ENCODE measurements at regions not wholly inside any gene's neighbourhood (a gene's known extent, or its start where the extent isn't known, plus 50 kb on each side); places are given as distances from the start of the nearest gene placed in this dataset.

DNA sequence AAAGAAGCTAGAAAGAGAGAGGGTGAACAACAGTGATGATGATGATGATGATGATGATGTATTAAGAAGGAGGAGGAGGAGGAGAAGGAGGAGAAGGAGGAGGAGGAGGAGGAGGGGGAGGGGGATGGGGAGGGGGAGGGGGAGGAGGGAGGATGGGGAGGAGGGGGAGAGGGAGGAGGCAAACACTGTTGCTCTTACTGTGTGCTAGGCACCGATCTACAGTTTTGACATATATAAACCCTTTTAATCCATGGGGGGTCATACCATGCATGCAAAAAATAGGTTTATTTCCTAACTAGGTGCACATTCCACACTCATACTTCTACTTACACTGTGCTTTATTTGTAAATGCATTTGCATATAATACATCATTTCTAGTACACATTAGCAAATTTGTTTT lies 482.8 kb upstream of the FAM241A start:
- no peaks in the 10 kb centered on the region for H3K9me1 ChIP-seq (replicated peaks; ENCODE audit: control insufficient read depth, extremely low read depth, insufficient read depth, low read length)
- ChIA-PET POLR2A (no interaction called here), CTCF (interaction anchor here (1.2 kb wide), 1 partner anchor 192 kb away, joined by 3 read pairs; no protein-coding TSS in a partner anchor)
- dilution Hi-C loops (cut with MboI; ENCODE audit: extremely low pct_ligation_motif_present, low sequenced_read_pairs) = no loop called here
- H3K9ac ChIP-seq (replicated peaks; ENCODE audit: extremely low read depth, insufficient read depth, low read length) = no peak overlapping the region
- no TSS peak for BruUV-seq (replicated peaks)
- H3K4me3 ChIP-seq (replicated peaks in 1 of 3; ENCODE audit: insufficient read depth in 1 of 3, low read depth in 1 of 3, low read length in 3 of 3) = no peak overlapping the region
- no peaks in the 10 kb centered on the region for H3K79me2 ChIP-seq (ENCODE audit: control insufficient read depth, insufficient read depth, low read length)
- no peak overlapping the region for H2AFZ ChIP-seq (ENCODE audit: low read depth, low read length)
- FAIRE-seq = no peak
- no peaks in the 10 kb centered on the region for H4K20me1 ChIP-seq (replicated peaks; ENCODE audit: control insufficient read depth, extremely low read depth, insufficient read depth, low read length)
- intact Hi-C loops (cut with micrococcal nuclease) = no loop called here
- TF ChIP-seq FOS (IDR thresholded peaks at IDR 0.05; ENCODE audit: borderline replicate concordance, insufficient read depth, low read length) (no peak), POLR2A (IDR thresholded peaks at IDR 0.05; ENCODE audit: low read depth, low read length) (no peak)
- no peak for DNase-seq (ENCODE audit: low read depth, low spot score)
- no peak overlapping the region for H3K27ac ChIP-seq (ENCODE audit: insufficient read depth, low read depth, low read length)
- H3K27me3 ChIP-seq (ENCODE audit: control insufficient read depth in 2 of 2, insufficient read depth in 2 of 2, low read length in 2 of 2) = peaks cover 3 to 16% of the 10 kb centered on the region in 2 experiments
- no peak overlapping the region for H3K4me2 ChIP-seq (ENCODE audit: insufficient read depth, low read length)
- no peaks in the 10 kb centered on the region for H3K9me3 ChIP-seq (replicated peaks; ENCODE audit: control insufficient read depth, insufficient read depth, low read length)
- no peaks in the 10 kb centered on the region for H3K36me3 ChIP-seq (ENCODE audit: control insufficient read depth in 2 of 2, extremely low read depth in 1 of 2, insufficient read depth in 2 of 2, low read length in 2 of 2)
- no peaks in the 10 kb centered on the region for H3K4me1 ChIP-seq (ENCODE audit: control insufficient read depth, extremely low read depth, insufficient read depth, low read length)

DNA sequence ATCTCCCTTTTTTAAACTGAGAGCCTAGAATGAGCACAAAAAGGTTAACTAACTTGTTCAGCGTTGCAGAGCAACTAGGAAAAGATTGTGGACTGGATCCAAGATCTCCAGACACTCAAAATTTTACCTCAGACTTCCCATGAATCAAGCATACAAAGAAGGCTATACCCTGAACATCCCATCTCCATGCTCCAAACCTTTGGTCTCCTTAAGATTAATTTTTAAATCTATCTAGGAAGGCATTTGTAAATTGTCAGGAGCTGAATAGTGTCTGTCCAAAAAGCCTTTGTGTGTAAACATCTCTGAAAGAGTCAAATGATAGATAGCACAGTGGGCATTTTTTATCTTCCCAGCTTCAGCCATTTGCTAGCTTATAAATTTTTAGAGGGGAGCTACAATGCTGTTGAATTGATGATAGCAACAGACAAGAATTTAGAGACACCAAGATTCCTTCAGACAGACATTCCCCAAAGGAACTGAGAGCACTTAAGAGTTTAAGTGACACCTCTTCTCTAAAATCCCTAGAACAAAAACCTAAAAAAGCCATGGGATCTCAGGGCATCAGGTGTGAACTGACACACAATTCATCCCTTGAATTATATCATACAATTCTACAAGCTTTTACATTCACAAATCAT lies 480.8 kb upstream of the FAM241A start:
- TF ChIP-seq, protein P1, sequence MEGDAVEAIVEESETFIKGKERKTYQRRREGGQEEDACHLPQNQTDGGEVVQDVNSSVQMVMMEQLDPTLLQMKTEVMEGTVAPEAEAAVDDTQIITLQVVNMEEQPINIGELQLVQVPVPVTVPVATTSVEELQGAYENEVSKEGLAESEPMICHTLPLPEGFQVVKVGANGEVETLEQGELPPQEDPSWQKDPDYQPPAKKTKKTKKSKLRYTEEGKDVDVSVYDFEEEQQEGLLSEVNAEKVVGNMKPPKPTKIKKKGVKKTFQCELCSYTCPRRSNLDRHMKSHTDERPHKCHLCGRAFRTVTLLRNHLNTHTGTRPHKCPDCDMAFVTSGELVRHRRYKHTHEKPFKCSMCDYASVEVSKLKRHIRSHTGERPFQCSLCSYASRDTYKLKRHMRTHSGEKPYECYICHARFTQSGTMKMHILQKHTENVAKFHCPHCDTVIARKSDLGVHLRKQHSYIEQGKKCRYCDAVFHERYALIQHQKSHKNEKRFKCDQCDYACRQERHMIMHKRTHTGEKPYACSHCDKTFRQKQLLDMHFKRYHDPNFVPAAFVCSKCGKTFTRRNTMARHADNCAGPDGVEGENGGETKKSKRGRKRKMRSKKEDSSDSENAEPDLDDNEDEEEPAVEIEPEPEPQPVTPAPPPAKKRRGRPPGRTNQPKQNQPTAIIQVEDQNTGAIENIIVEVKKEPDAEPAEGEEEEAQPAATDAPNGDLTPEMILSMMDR (IDR thresholded peaks at IDR 0.05; ENCODE audit: extremely low read depth in 1 of 2, insufficient read depth in 1 of 2, low read depth in 1 of 2, low read length in 2 of 2) = no peak
- TF ChIP-seq FOS (IDR thresholded peaks at IDR 0.05; ENCODE audit: borderline replicate concordance, insufficient read depth, low read length) (no peak), POLR2AphosphoS5 (IDR thresholded peaks at IDR 0.05; ENCODE audit: insufficient read depth, low read depth, low read length) (no peak), JUN (IDR thresholded peaks at IDR 0.05; ENCODE audit: borderline replicate concordance, insufficient read depth, insufficient read length, low read depth) (no peak), POLR2A (IDR thresholded peaks at IDR 0.05; ENCODE audit: low read depth, low read length) (no peak), GATA2 (IDR thresholded peaks at IDR 0.05; ENCODE audit: insufficient read depth, insufficient read length, low read depth, low read length) (no peak), MYC (IDR thresholded peaks at IDR 0.05; ENCODE audit: low read depth, low read length) (no peak)
- H3K4me1 ChIP-seq (ENCODE audit: control insufficient read depth, extremely low read depth, insufficient read depth, low read length) = no peaks in the 10 kb centered on the region
- DNase-seq (ENCODE audit: low read depth, low spot score) (no peak), FAIRE-seq (no peak)
- no peaks in the 10 kb centered on the region for H3K9me1 ChIP-seq (replicated peaks; ENCODE audit: control insufficient read depth, extremely low read depth, insufficient read depth, low read length)
- ChIA-PET POLR2A (no interaction called here), CTCF (interaction anchor here (1.0 to 1.1 kb wide), 2 partner anchors 13 to 190 kb away, joined by 3 to 4 read pairs; no protein-coding TSS in a partner anchor)
- no TSS peak for BruUV-seq (replicated peaks)
- H3K4me2 ChIP-seq (ENCODE audit: insufficient read depth, low read length) = no peak overlapping the region
- H3K27ac ChIP-seq (ENCODE audit: insufficient read depth, low read depth, low read length) = no peak overlapping the region
- no peaks in the 10 kb centered on the region for H3K79me2 ChIP-seq (ENCODE audit: control insufficient read depth, insufficient read depth, low read length)
- no peaks in the 10 kb centered on the region for H3K36me3 ChIP-seq (ENCODE audit: control insufficient read depth in 2 of 2, extremely low read depth in 1 of 2, insufficient read depth in 2 of 2, low read length in 2 of 2)
- no peak overlapping the region for H2AFZ ChIP-seq (ENCODE audit: low read depth, low read length)
- dilution Hi-C loops (cut with MboI; ENCODE audit: extremely low pct_ligation_motif_present, low sequenced_read_pairs) (no loop called here), intact Hi-C loops (cut with micrococcal nuclease) (no loop called here)
- no peak overlapping the region for H3K4me3 ChIP-seq (replicated peaks in 1 of 3; ENCODE audit: insufficient read depth in 1 of 3, low read depth in 1 of 3, low read length in 3 of 3)
- H3K27me3 ChIP-seq (ENCODE audit: control insufficient read depth in 2 of 2, insufficient read depth in 2 of 2, low read length in 2 of 2) = peaks cover 3 to 12% of the 10 kb centered on the region in 2 experiments
- no peaks in the 10 kb centered on the region for H4K20me1 ChIP-seq (replicated peaks; ENCODE audit: control insufficient read depth, extremely low read depth, insufficient read depth, low read length)
- H3K9me3 ChIP-seq (replicated peaks; ENCODE audit: control insufficient read depth, insufficient read depth, low read length) = no peaks in the 10 kb centered on the region
- no peak overlapping the region for H3K9ac ChIP-seq (replicated peaks; ENCODE audit: extremely low read depth, insufficient read depth, low read length)

All from endothelial cell of umbilical vein (primary cell).